HG02885 (cell line): ENCODE measurements at regions not wholly inside any gene's neighbourhood (a gene's known extent, or its start where the extent isn't known, plus 50 kb on each side); places are given as distances from the start of the nearest gene placed in this dataset.
"Not testable (repeated sequence)": the region's sequence is repeated elsewhere in the genome, so short reads cannot be mapped to it uniquely, and the experiment has no call there.

Source experiments
- ATAC-seq: cut with Tn5 transposase; IDR thresholded peaks from one replicate; pipeline ENCODE4 v1.9.1; 2021; ENCODE audit warnings: mild to moderate bottlenecking; ENCODE audit not compliant: unreplicated experiment, poor library complexity

DNA sequence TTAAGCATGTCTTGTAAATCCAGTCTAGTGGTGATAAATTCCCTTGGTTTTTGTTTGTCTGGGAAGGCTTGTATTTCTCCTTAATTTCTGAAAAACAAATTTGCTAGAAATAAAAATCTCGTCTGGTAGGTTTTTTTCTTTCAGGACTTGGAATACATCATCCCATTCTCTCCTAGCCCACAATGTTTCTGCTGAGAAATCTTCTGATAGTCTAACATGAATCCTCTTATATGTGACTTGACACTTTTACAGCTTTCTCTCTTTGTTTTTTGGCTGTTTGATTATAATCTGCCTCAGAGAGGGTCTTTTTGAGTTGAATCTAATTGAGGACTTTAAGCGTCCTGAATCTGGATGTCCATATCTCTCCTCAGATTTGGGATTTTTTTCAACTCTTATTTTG lies 104.9 kb downstream of the FEM1C start:
- no peak for ATAC-seq

DNA sequence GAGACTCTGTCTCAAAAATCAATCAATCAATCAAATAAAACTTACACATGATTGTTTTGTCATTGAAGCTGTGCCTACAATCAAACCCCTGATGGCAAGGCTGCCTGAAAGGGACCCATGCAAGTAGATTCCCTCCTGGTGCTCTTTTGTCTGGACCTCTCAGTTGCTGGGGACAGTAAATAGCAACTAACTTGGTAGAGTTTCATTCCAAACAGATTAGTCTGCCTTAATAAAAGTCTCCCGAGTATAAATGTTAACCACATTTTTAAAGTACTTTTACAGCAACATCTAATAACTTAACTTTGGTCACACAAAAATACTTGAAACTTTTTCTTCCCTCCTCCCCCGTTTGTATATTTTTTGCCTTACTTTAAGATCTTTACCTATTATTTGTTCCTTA lies 105.5 kb downstream of the FEM1C start:
- ATAC-seq, result no peak

- peak; percentile 57 for ATAC-seq
These were observed 108.5 kb downstream of the FEM1C start for GRCh38 chr5:115435778-115436712.

DNA sequence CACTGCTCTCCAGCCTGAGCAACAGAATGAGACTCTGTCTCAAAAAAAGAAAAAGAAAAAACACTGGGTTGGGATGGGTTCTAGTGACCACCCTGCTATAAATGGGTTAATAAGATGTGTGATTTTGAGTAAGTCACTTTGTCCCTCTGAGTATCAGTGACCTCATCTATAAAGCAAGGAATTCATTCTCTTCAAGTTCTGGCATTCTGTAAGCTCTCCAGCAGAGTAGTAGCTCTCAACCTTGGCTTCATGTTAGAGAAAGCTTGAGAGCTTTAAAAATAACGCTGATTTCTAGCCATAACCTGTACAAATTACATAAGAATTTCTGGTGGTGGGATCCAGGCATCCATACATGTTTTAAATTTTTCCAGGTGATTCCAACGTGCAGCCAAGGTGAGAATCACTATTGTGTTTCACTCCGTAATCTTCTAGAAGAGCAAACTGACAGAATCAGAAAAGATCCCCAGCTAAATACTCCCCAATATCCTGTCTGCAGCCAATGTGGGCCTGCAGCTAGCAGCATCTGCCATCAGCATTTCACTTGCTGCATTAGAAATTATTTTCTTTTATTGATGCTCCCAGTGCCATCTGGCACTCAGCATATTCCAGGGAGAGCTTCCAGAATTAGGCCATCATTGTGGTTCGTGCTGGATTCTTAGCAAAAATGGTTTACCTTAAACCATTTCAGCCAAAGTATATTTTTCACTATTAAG lies 109.4 kb downstream of the FEM1C start:
- ATAC-seq, result no peak

- ATAC-seq, result no peak
These were observed 110.7 kb downstream of the FEM1C start for GRCh38 chr5:115433918-115434317.

DNA sequence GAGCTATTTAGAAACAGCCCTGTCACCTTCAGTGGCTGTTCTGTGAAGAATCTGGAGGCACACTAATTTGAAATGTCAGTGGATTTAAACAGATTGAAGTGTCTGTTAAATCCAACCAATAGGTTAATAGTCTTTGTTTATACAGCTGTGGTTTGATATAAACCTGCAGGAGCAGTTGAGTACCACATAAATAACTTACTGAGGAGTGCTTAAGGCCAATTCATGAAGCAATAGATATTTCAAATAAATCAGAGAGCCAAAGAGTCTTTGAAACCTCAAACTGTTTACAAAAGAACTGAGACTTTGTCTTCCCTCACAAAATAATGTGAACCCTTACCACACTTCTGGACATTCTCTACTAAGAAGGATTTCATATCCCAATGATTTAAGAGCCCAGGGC lies 111.9 kb downstream of the FEM1C start:
- ATAC-seq, result no peak

DNA sequence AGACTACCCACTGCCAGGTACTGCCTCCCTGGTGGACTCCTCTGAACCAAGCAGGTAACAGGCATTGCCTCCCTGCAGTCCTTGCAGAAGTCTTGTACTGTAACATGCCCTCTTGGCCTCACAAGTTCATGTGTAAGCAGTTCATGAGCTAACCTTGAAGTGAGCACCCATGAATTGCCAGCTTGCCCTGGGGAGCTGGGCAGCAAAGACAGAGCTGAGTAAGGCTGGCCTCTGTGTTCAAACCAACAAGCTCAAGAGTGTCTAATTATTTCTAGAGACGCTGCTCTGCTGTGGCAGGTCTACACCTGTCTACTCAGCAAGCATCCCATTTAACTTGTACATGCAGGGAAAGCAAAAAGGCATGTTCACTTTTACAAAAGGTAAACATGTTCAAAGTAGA lies 113.5 kb downstream of the FEM1C start:
- no peak for ATAC-seq

DNA sequence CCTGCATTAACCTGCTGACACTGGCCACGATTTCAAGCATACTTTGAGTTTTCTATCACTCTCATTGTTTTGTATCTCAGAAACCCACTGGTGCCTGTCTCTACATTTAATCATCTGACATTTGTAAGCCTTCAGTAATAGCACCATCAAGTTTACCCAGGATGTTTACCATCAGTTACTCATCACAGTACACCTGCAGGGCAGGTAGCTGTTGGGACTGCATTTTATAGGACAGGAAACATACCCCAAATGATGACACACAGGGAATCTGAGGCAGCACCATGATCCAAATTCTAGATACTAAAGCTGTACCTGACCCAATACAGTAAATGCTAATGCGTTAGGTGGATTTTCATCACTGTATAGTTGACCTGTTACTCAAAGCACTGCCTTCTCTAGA lies 114.2 kb downstream of the FEM1C start:
- no peak for ATAC-seq

- ATAC-seq, result no peak
These were observed 115.1 kb downstream of the FEM1C start for GRCh38 chr5:115429345-115429940.

GRCh38 chr5:115428676-115429075 lies 115.9 kb downstream of the FEM1C start:
- no peak for ATAC-seq

GRCh38 chr5:115428248-115428647 lies 116.3 kb downstream of the FEM1C start:
- ATAC-seq, result no peak

DNA sequence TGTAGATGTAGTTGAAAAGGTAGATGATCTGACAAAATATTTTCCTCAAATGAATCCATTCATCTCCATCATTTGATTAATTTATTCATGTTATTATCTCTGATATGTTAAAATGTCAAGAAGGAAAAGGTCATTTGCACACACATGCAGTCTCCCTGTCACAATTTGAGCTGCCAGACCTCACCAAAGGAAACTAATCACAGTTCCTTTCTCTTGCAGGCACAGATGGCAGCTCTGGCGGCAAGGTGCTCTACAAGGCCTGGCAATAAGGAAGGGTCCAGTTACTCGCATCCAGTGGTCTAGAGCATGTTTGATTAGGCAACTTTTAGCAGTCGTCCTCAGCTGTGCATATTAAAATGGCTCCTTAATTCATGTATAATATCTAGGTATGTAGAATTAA lies 120.1 kb downstream of the FEM1C start:
- ATAC-seq, result no peak

- no peak for ATAC-seq
These were observed 120.5 kb downstream of the FEM1C start for GRCh38 chr5:115424030-115424429.

- ATAC-seq, result no peak
These were observed 121.0 kb downstream of the FEM1C start for GRCh38 chr5:115423541-115423940.

GRCh38 chr5:115423051-115423450 lies 121.5 kb downstream of the FEM1C start:
- no peak for ATAC-seq

DNA sequence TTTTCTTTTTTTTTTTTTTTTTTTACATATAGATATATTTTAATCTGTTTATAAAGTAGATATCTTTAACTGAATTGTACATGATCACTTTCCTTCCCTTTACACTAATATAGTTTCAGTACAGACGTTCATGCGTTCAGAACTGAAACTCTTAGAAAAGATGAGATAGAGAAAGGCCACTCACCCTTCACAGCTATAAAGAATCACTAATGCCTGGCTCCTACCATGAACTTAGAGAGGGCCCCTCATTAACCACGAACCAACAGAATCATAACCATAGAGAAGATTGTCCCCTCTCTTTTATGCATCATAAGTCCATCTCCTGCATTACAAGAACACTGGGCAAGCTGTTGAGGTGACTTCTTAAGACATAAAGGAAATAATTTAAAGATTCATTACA lies 123.8 kb downstream of the FEM1C start:
- not testable (repeated sequence) for ATAC-seq

- ATAC-seq, result no peak
These were observed 123.6 kb upstream of the CCDC112 start for GRCh38 chr5:115419846-115420585.

DNA sequence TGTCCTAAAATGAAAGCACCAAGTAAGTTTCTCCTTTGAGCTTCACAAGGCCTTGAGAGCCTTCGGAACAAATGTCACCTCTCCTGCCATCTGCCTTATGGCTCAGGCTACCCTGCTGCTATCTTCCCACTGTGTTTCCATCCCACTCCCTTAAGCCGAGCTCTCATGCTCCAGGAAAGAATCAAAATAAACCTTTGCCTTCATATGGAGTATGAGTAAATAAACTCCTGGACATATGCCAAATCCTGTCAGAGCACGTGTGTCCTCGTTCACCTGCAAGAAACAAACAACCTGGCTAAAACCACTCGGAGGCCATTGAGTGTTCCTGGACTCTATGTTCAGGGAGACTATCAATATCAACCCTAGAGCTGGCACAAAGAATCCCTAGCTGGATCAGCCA lies 122.3 kb upstream of the CCDC112 start:
- ATAC-seq, result no peak

- ATAC-seq, result no peak
These were observed 120.6 kb upstream of the CCDC112 start for GRCh38 chr5:115417076-115417475.

- peak; percentile 74 for ATAC-seq
These were observed 118.7 kb upstream of the CCDC112 start for GRCh38 chr5:115415143-115415491.
